ENCODE measurements at regions not wholly inside any gene's neighbourhood (a gene's known extent, or its start where the extent isn't known, plus 50 kb on each side); places are given as distances from the start of the nearest gene placed in this dataset.

DNA sequence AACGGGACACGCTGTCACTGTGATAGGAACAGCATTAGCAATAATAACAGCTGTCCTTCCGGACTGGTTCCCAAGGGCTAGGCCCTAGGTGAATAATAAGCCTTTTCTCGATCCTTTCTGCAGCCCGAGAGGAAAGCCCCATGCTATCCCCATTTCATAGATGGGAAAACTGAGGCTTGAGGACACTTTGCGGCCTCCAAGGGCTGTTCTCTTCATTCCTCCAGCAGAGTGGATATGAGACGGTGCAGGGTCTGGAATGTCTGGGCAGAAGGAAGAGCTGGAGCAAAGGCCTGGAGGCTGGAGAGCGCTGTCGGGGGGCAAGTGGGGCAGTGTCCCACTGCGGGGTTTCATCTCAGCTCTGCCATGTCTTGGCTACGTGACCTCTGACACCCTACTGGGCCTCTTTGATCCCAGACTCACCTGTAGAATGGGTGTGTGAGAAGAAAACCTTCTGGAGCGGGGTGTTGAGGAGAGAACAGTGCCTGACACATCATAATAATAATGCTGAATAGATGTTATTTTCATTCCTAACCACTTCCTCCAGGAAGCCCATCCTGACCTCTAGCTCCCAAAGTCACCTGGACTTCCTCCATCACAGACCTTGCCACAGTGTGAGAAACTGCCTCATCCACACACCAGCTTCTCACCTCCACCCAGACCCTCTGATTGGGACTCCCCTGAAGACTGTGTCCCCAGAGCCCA lies 74.8 kb downstream of the CEBPB start:
- Histone ChIP-seq H3K27ac (ENCODE audit: low read length) (no peak overlapping the region), H3K9ac (ENCODE audit: low read length) (no peak overlapping the region), H3K9me3 (ENCODE audit: insufficient read depth, low read length) (no peaks in the 10 kb centered on the region), H3K27me3 (ENCODE audit: low read depth, low read length) (0 out of 2 replicates have a peak, but pooled peaks cover 3% of the 10 kb centered on the region), H3K4me2 (ENCODE audit: low read length) (no peak overlapping the region), H2AFZ (ENCODE audit: low read depth, low read length) (no peak overlapping the region), H3K36me3 (replicated peaks; ENCODE audit: low read depth, low read length) (no peaks in the 10 kb centered on the region), H3K4me3 (ENCODE audit: low read length) (no peak overlapping the region), H3K4me1 (ENCODE audit: low read length) (no peaks in the 10 kb centered on the region), H4K20me1 (ENCODE audit: insufficient read depth, low read length) (no peaks in the 10 kb centered on the region), H3K79me2 (ENCODE audit: low read length) (no peaks in the 10 kb centered on the region)
- TF ChIP-seq, protein P1, sequence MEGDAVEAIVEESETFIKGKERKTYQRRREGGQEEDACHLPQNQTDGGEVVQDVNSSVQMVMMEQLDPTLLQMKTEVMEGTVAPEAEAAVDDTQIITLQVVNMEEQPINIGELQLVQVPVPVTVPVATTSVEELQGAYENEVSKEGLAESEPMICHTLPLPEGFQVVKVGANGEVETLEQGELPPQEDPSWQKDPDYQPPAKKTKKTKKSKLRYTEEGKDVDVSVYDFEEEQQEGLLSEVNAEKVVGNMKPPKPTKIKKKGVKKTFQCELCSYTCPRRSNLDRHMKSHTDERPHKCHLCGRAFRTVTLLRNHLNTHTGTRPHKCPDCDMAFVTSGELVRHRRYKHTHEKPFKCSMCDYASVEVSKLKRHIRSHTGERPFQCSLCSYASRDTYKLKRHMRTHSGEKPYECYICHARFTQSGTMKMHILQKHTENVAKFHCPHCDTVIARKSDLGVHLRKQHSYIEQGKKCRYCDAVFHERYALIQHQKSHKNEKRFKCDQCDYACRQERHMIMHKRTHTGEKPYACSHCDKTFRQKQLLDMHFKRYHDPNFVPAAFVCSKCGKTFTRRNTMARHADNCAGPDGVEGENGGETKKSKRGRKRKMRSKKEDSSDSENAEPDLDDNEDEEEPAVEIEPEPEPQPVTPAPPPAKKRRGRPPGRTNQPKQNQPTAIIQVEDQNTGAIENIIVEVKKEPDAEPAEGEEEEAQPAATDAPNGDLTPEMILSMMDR (IDR thresholded peaks at IDR 0.05; ENCODE audit: low read depth, low read length) = no peak
- TF ChIP-seq EZH2phosphoT487 (IDR thresholded peaks at IDR 0.05; ENCODE audit: low read depth) = no peak

DNA sequence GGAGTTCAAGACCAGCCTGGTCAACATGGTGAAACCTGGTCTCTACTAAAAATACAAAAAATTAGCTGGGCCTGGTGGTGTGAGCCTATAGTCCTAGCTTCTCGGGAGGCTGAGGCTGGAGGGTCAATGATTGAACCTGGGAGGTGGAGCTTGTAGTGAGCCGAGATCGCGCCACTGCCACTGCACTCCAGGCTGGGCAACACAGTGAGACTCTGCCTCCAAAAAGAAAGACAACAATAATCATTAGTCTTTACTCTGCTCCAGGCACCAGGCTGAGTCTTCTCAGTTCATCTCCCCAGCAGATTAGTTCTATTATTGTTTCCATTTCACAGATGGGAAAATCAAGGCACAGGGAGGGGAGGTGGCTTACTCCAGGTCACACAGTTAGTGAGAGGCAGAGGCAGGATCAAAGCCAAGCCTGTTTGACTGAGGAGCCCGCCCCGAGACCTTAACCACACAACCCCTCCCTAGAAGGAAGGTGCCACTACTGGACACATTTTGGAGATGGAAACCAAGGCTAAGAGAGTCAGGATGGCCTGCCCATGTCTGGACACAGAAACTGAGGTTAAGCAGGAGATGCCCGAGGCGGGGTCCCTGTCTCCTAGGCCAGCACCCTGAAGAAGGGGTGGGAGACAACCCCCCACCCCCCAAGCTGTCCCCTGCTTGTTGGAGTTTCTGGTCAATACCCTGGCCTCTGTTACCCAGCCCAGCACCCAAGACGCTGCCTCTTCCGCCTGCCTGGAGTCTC lies 75.8 kb downstream of the CEBPB start:
- Histone ChIP-seq H3K4me3 (ENCODE audit: low read length) (no peak overlapping the region), H3K36me3 (replicated peaks; ENCODE audit: low read depth, low read length) (no peaks in the 10 kb centered on the region), H3K79me2 (ENCODE audit: low read length) (no peaks in the 10 kb centered on the region), H3K27ac (ENCODE audit: low read length) (no peak overlapping the region), H3K9me3 (ENCODE audit: insufficient read depth, low read length) (no peaks in the 10 kb centered on the region), H3K27me3 (ENCODE audit: low read depth, low read length) (peaks cover 8% of the 10 kb centered on the region), H2AFZ (ENCODE audit: low read depth, low read length) (no peak overlapping the region), H4K20me1 (ENCODE audit: insufficient read depth, low read length) (no peaks in the 10 kb centered on the region), H3K4me2 (ENCODE audit: low read length) (no peak overlapping the region), H3K4me1 (ENCODE audit: low read length) (no peaks in the 10 kb centered on the region), H3K9ac (ENCODE audit: low read length) (no peak overlapping the region)
- TF ChIP-seq EZH2phosphoT487 (IDR thresholded peaks at IDR 0.05; ENCODE audit: low read depth) = no peak
- TF ChIP-seq, protein P1 (IDR thresholded peaks at IDR 0.05; ENCODE audit: low read depth, low read length) = no peak

DNA sequence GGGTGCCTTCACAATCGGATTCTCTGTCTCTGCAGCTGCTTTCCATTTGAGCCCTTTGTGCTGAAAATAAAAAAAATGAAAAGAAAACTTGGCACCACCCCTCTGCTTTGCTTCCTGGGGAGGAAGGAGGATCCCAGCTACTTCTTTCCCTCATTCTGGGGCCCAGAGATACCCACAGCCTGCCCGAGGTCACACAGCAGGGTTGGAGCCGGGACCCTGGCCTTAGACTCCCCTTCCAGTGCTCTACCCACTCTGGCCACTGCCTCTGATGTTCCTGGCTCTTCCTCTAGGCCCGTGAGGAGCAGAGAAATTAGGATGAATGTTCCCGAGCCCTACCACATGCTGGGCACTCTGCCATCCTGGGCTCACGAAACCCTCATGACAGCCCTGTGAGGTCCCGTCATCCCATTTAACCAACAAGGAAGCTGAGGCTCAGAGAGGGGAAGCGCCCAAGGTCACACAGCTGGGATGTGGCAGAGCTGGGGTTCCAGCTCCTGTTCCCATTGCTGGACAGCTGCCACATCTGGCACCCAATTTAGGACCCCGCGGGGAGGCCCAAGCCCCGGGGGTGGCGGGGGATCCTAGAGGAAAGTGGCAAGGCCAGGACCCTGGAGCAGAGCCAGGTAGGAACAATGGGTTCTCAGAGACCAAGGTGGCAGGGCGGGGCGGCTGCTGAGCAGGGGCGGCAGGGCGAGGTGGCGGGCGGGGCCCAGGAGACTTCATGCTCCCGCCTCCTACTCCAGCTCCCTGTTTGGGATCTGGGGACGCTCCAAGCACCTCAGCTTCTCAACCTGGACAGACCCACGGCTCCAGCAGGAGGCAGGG lies 76.6 kb downstream of the CEBPB start:
- H3K9me3 ChIP-seq (ENCODE audit: insufficient read depth, low read length) = no peaks in the 10 kb centered on the region
- H3K9ac ChIP-seq (ENCODE audit: low read length) = no peak overlapping the region
- H3K27ac ChIP-seq (ENCODE audit: low read length) = no peak overlapping the region
- H3K4me3 ChIP-seq (ENCODE audit: low read length) = no peak overlapping the region
- H3K27me3 ChIP-seq (ENCODE audit: low read depth, low read length) = peaks cover 11% of the 10 kb centered on the region
- no peak overlapping the region for H3K4me2 ChIP-seq (ENCODE audit: low read length)
- H2AFZ ChIP-seq (ENCODE audit: low read depth, low read length) = no peak overlapping the region
- H4K20me1 ChIP-seq (ENCODE audit: insufficient read depth, low read length) = no peaks in the 10 kb centered on the region
- TF ChIP-seq, protein P1 (IDR thresholded peaks at IDR 0.05; ENCODE audit: low read depth, low read length) = no peak
- no peak for TF ChIP-seq EZH2phosphoT487 (IDR thresholded peaks at IDR 0.05; ENCODE audit: low read depth)
- H3K4me1 ChIP-seq (ENCODE audit: low read length) = no peaks in the 10 kb centered on the region
- H3K79me2 ChIP-seq (ENCODE audit: low read length) = no peaks in the 10 kb centered on the region
- no peaks in the 10 kb centered on the region for H3K36me3 ChIP-seq (replicated peaks; ENCODE audit: low read depth, low read length)

DNA sequence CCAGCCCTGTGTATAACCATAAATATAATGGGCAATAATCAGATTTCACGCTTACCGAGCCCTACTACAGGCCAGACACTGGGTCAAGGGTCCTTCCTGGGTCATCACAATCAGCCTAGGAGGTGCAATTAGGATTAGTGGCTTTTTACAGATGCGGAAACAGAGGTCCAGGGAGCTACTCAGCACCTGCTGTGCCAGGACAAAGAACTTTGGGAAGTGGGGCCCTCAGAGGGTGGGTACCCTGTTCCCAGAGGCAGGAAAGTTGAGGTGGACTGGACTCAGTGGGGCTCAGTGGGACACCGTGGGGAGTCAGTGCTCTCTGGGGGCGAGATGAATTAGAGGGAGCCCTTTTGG lies 77.2 kb downstream of the CEBPB start:
- TF ChIP-seq EZH2phosphoT487 (IDR thresholded peaks at IDR 0.05; ENCODE audit: low read depth) = no peak
- TF ChIP-seq, protein P1 (IDR thresholded peaks at IDR 0.05; ENCODE audit: low read depth, low read length) = no peak
- Histone ChIP-seq H3K9me3 (ENCODE audit: insufficient read depth, low read length) (no peaks in the 10 kb centered on the region), H3K9ac (ENCODE audit: low read length) (no peak overlapping the region), H3K79me2 (ENCODE audit: low read length) (no peaks in the 10 kb centered on the region), H2AFZ (ENCODE audit: low read depth, low read length) (no peak overlapping the region), H3K27ac (ENCODE audit: low read length) (no peak overlapping the region), H3K36me3 (replicated peaks; ENCODE audit: low read depth, low read length) (no peaks in the 10 kb centered on the region), H3K27me3 (ENCODE audit: low read depth, low read length) (peaks cover 11% of the 10 kb centered on the region), H3K4me3 (ENCODE audit: low read length) (no peak overlapping the region), H4K20me1 (ENCODE audit: insufficient read depth, low read length) (no peaks in the 10 kb centered on the region), H3K4me2 (ENCODE audit: low read length) (no peak overlapping the region), H3K4me1 (ENCODE audit: low read length) (no peaks in the 10 kb centered on the region)
